PC-3 (cell line): ENCODE measurements at regions not wholly inside any gene's neighbourhood (a gene's known extent, or its start where the extent isn't known, plus 50 kb on each side); places are given as distances from the start of the nearest gene placed in this dataset.
"Not testable (repeated sequence)": the region's sequence is repeated elsewhere in the genome, so short reads cannot be mapped to it uniquely, and the experiment has no call there.

Experiments used
- EZH2 ChIP-seq: fragments of 300-600 bp; sonication (generic); IDR thresholded peaks from one replicate; pipeline ENCODE4 v1.6.1; 2017; ENCODE audit warnings: antibody characterized with exemption, mild to moderate bottlenecking, low read length; ENCODE audit not compliant: unreplicated experiment
- TF ChIP-seq, protein P1 (sequence below): fragments of 300-600 bp; sonication (generic); conservative IDR thresholded peaks from 2 replicates; pipeline ENCODE4 v1.5.1; 2017; ENCODE audit warnings: antibody characterized with exemption, low read depth, mild to moderate bottlenecking, low read length

DNA sequence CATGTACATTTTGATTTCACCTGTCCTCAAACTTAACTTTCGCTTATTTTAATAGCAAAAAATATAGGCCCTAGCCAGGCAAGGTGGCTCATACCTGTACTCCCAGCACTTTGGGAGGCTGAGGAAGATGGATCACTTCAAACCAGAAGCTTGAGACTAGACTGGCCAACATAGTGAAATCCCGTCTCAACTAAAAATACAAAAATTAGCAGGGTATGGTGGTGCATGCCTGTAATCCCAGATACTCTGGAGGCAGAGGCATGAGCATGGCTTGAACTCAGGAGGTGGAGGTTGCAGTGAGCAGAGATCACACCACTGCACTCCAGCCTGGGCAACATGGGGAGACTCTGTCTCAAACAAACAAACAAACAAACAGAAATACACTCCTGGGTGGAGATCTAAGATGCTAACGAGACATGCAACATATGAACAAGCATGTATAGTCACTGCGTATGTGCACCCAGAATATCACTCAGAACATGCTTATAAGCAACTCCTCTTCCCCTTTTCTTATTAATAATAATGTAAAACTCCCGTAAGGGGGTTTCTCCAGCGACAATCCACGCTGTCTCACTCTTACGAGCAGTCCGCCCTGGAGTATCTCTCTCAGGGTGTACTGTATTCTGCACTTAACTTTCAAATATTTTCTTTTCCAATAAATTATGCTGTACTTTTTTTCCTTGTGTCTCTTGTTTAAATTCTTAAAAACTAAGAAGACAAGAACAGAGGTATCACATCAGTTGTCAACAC, 4144.9 kb upstream of the TPTE start:
- TF ChIP-seq, protein P1, sequence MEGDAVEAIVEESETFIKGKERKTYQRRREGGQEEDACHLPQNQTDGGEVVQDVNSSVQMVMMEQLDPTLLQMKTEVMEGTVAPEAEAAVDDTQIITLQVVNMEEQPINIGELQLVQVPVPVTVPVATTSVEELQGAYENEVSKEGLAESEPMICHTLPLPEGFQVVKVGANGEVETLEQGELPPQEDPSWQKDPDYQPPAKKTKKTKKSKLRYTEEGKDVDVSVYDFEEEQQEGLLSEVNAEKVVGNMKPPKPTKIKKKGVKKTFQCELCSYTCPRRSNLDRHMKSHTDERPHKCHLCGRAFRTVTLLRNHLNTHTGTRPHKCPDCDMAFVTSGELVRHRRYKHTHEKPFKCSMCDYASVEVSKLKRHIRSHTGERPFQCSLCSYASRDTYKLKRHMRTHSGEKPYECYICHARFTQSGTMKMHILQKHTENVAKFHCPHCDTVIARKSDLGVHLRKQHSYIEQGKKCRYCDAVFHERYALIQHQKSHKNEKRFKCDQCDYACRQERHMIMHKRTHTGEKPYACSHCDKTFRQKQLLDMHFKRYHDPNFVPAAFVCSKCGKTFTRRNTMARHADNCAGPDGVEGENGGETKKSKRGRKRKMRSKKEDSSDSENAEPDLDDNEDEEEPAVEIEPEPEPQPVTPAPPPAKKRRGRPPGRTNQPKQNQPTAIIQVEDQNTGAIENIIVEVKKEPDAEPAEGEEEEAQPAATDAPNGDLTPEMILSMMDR = not testable (repeated sequence)
- TF ChIP-seq EZH2 = not testable (repeated sequence)
